SK-N-SH treated with all-trans-retinoic acid at 6 μM for 48 hours (cell line): ENCODE measurements at regions not wholly inside any gene's neighbourhood (a gene's known extent, or its start where the extent isn't known, plus 50 kb on each side); places are given as distances from the start of the nearest gene placed in this dataset.
A peak's percentile ranks its signal among the peaks of the same experiment; 100 is the strongest.

Experiments used
- ATAC-seq: fragments of 200-7000 bp; cut with Tn5 transposase; 3 replicates; pipeline ENCODE4 v1.9.1; 2020; ENCODE audit warnings: mild to moderate bottlenecking, moderate library complexity
- ARNTL ChIP-seq: fragments of 450-650 bp; formaldehyde crosslinking; IDR thresholded peaks from 2 replicates; pipeline ENCODE4 v1.5.0; 2020; ENCODE audit warnings: low read depth, mild to moderate bottlenecking, moderate library complexity, borderline replicate concordance
- BACH2 ChIP-seq: fragments of 250-450 bp; sonication (Bioruptor Pico); IDR thresholded peaks from 2 replicates; pipeline ENCODE4 v1.9.0; 2021; ENCODE audit warnings: mild to moderate bottlenecking, borderline replicate concordance
- CREB5 ChIP-seq: fragments of 250-450 bp; sonication (Bioruptor Pico); IDR thresholded peaks from 2 replicates; pipeline ENCODE4 v1.5.1; 2020; ENCODE audit warnings: low read depth, mild to moderate bottlenecking, moderate library complexity
- CSDC2 ChIP-seq: fragments of 250-450 bp; sonication (Bioruptor Pico); IDR thresholded peaks from 2 replicates; pipeline ENCODE4 v1.5.0; 2020; ENCODE audit warnings: mild to moderate bottlenecking, moderate library complexity
- ESRRG ChIP-seq: fragments of 250-450 bp; sonication (Bioruptor Pico); IDR thresholded peaks from 2 replicates; pipeline ENCODE4 v1.6.1; 2021; ENCODE audit warnings: mild to moderate bottlenecking
- GLIS3 ChIP-seq: fragments of 250-450 bp; sonication (Bioruptor Pico); IDR thresholded peaks from 2 replicates; pipeline ENCODE4 v1.5.0; 2020; ENCODE audit warnings: mild to moderate bottlenecking, moderate library complexity
- ISL1 ChIP-seq: fragments of 250-450 bp; sonication (Bioruptor Pico); IDR thresholded peaks from 2 replicates; pipeline ENCODE4 v2.1.2; 2022; ENCODE audit warnings: mild to moderate bottlenecking, moderate library complexity
- PPARA ChIP-seq: fragments of 250-450 bp; sonication (Bioruptor Pico); IDR thresholded peaks from 2 replicates; pipeline ENCODE4 v1.5.0; 2020; ENCODE audit warnings: mild to moderate bottlenecking, borderline replicate concordance
- RARB ChIP-seq: fragments of 250-450 bp; sonication (Bioruptor Pico); IDR thresholded peaks from 2 replicates; pipeline ENCODE4 v1.8.0; 2021; ENCODE audit warnings: mild to moderate bottlenecking, moderate library complexity
- SNAI2 ChIP-seq: fragments of 250-450 bp; sonication (Bioruptor Pico); IDR thresholded peaks from 2 replicates; pipeline ENCODE4 v1.5.0; 2020; ENCODE audit warnings: mild to moderate bottlenecking, moderate library complexity
- TCF4 ChIP-seq: fragments of 250-450 bp; sonication (Bioruptor Pico); IDR thresholded peaks from 2 replicates; pipeline ENCODE4 v1.8.0; 2021; ENCODE audit warnings: mild to moderate bottlenecking, moderate library complexity, borderline replicate concordance
- TOX ChIP-seq: fragments of 250-450 bp; sonication (Bioruptor Pico); IDR thresholded peaks from 2 replicates; pipeline ENCODE4 v1.8.0; 2021; ENCODE audit warnings: mild to moderate bottlenecking, moderate library complexity, borderline replicate concordance
- TSHZ2 ChIP-seq: fragments of 250-450 bp; sonication (Bioruptor Pico); IDR thresholded peaks from 2 replicates; pipeline ENCODE4 v1.5.0; 2020; ENCODE audit warnings: mild to moderate bottlenecking, moderate library complexity
- ZC3H10 ChIP-seq: fragments of 250-450 bp; sonication (Bioruptor Pico); IDR thresholded peaks from 2 replicates; pipeline ENCODE4 v1.5.1; 2021; ENCODE audit warnings: mild to moderate bottlenecking, moderate library complexity
- ZFP30 ChIP-seq: fragments of 450-650 bp; formaldehyde crosslinking; IDR thresholded peaks from 2 replicates; pipeline ENCODE4 v1.5.0; 2022; ENCODE audit warnings: mild to moderate bottlenecking, moderate library complexity
- ZNF565 ChIP-seq: fragments of 450-650 bp; formaldehyde crosslinking; conservative IDR thresholded peaks from 2 replicates; pipeline ENCODE4 v1.5.0; 2020; ENCODE audit warnings: low read depth, mild to moderate bottlenecking, moderate library complexity
- ZNF70 ChIP-seq: fragments of 450-650 bp; formaldehyde crosslinking; IDR thresholded peaks from 2 replicates; pipeline ENCODE4 v1.5.0; 2020; ENCODE audit warnings: mild to moderate bottlenecking, moderate library complexity
- ZNF8 ChIP-seq: fragments of 450-650 bp; formaldehyde crosslinking; IDR thresholded peaks from 2 replicates; pipeline ENCODE4 v1.5.0; 2020; ENCODE audit warnings: mild to moderate bottlenecking, moderate library complexity
- TF ChIP-seq, protein P1 (sequence below): fragments of 250-450 bp; sonication (Bioruptor Pico); IDR thresholded peaks from 2 replicates; pipeline ENCODE4 v1.8.0; 2021; ENCODE audit warnings: low read depth, mild to moderate bottlenecking, moderate library complexity, borderline replicate concordance
- TF ChIP-seq, protein P2 (sequence below): fragments of 250-450 bp; sonication (Bioruptor Pico); IDR thresholded peaks from 2 replicates; pipeline ENCODE4 v1.8.0; 2020; ENCODE audit warnings: mild to moderate bottlenecking, moderate library complexity, borderline replicate concordance

- ATAC-seq, result peak; percentile 56; the same call in 2 of the 3 replicates
- TF ChIP-seq ZNF8, result no peak
- TF ChIP-seq, protein P1, sequence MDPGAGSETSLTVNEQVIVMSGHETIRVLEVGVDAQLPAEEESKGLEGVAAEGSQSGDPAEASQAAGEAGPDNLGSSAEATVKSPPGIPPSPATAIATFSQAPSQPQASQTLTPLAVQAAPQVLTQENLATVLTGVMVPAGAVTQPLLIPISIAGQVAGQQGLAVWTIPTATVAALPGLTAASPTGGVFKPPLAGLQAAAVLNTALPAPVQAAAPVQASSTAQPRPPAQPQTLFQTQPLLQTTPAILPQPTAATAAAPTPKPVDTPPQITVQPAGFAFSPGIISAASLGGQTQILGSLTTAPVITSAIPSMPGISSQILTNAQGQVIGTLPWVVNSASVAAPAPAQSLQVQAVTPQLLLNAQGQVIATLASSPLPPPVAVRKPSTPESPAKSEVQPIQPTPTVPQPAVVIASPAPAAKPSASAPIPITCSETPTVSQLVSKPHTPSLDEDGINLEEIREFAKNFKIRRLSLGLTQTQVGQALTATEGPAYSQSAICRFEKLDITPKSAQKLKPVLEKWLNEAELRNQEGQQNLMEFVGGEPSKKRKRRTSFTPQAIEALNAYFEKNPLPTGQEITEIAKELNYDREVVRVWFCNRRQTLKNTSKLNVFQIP, result no peak
- TF ChIP-seq CSDC2, result no peak
- no peak for TF ChIP-seq SNAI2 (CRISPR knock-in tag)
- no peak for TF ChIP-seq ISL1
- no peak for TF ChIP-seq ZC3H10 (CRISPR knock-in tag)
- no peak for TF ChIP-seq ZNF70 (CRISPR knock-in tag)
- TF ChIP-seq TCF4 (CRISPR knock-in tag), result no peak
- TF ChIP-seq BACH2, result no peak
- no peak for TF ChIP-seq TOX (CRISPR knock-in tag)
- TF ChIP-seq RARB, result no peak
- TF ChIP-seq TSHZ2 (CRISPR knock-in tag), result no peak
- TF ChIP-seq CREB5, result no peak
Observed at GRCh38 chr13:106063591-106064313, 471.7 kb downstream of the EFNB2 start.

DNA sequence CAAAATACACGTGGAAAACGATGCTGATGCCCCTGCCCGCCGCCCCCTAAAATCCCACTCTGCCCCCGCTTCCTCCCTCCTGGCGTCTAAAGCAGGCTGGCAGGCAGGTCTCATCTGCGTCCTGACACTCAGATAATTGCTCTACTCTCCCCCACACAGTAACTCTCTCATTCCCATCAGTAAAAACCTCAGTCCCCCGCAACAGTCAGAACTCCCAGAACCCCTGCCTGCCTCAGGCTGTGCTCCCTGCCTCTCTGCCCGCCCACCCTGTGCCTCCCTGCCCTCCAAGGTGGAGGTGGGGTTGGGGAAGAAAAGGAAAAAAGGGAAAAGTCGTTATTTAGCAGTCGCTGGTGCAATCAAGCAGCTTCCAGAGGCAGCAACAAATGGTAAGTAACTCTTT lies 473.7 kb downstream of the EFNB2 start:
- TF ChIP-seq RARB (no peak), GLIS3 (CRISPR knock-in tag) (no peak), SNAI2 (CRISPR knock-in tag) (no peak), ZNF565 (CRISPR knock-in tag) (no peak), ESRRG (no peak), ARNTL (no peak), ISL1 (no peak), PPARA (CRISPR knock-in tag) (no peak), ZNF8 (no peak), TCF4 (CRISPR knock-in tag) (no peak), ZNF70 (CRISPR knock-in tag) (no peak), CREB5 (no peak), TOX (CRISPR knock-in tag) (no peak), ZFP30 (CRISPR knock-in tag) (no peak), BACH2 (no peak), CSDC2 (no peak), ZC3H10 (CRISPR knock-in tag) (no peak)
- TF ChIP-seq, protein P2, sequence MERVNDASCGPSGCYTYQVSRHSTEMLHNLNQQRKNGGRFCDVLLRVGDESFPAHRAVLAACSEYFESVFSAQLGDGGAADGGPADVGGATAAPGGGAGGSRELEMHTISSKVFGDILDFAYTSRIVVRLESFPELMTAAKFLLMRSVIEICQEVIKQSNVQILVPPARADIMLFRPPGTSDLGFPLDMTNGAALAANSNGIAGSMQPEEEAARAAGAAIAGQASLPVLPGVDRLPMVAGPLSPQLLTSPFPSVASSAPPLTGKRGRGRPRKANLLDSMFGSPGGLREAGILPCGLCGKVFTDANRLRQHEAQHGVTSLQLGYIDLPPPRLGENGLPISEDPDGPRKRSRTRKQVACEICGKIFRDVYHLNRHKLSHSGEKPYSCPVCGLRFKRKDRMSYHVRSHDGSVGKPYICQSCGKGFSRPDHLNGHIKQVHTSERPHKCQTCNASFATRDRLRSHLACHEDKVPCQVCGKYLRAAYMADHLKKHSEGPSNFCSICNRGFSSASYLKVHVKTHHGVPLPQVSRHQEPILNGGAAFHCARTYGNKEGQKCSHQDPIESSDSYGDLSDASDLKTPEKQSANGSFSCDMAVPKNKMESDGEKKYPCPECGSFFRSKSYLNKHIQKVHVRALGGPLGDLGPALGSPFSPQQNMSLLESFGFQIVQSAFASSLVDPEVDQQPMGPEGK (CRISPR knock-in tag), result no peak
- TF ChIP-seq, protein P1, result no peak
- no peak for ATAC-seq
